Mesenchymal stem cell (in vitro differentiated cells and primary cell): ENCODE measurements at regions not wholly inside any gene's neighbourhood (a gene's known extent, or its start where the extent isn't known, plus 50 kb on each side); places are given as distances from the start of the nearest gene placed in this dataset.

Source experiments
- DNase-seq: peaks from one replicate; pipeline ENCODE4 v3.0.0-alpha.2; 2013
- H2AFZ ChIP-seq: one replicate; pipeline ENCODE4 v1.6.1; 2013; ENCODE audit warnings: low read depth, mild to moderate bottlenecking, control low read depth, inconsistent platforms, low read length, moderate library complexity
- H2AK5ac ChIP-seq: 2 replicates; pipeline ENCODE4 v1.6.1; 2013; ENCODE audit warnings: low read length, moderate library complexity, mild to moderate bottlenecking, inconsistent platforms; ENCODE audit not compliant: severe bottlenecking
- H2BK120ac ChIP-seq: one replicate; pipeline ENCODE4 v1.6.1; 2013; ENCODE audit warnings: low read depth, mild to moderate bottlenecking, inconsistent platforms, low read length, moderate library complexity
- H2BK12ac ChIP-seq, 2 experiments: one replicate each; pipeline ENCODE4 v1.6.1; 2013; ENCODE audit warnings: inconsistent platforms in 2 of 2, low read length in 2 of 2, mild to moderate bottlenecking in 2 of 2, moderate library complexity in 2 of 2, control low read depth in 1 of 2
- H2BK15ac ChIP-seq: one replicate; pipeline ENCODE4 v1.6.1; 2013; ENCODE audit warnings: mild to moderate bottlenecking, low read depth, inconsistent platforms; ENCODE audit not compliant: poor library complexity, severe bottlenecking
- H2BK5ac ChIP-seq: 2 replicates; pipeline ENCODE4 v1.6.1; 2013; ENCODE audit warnings: low read depth, mild to moderate bottlenecking, low read length, control low read depth, inconsistent platforms; ENCODE audit not compliant: poor library complexity, severe bottlenecking
- H3K14ac ChIP-seq, 2 experiments: one replicate each; pipeline ENCODE4 v1.6.1; 2013; ENCODE audit warnings: inconsistent platforms in 2 of 2, low read length in 2 of 2, control low read depth in 1 of 2, mild to moderate bottlenecking in 1 of 2, moderate library complexity in 1 of 2
- H3K18ac ChIP-seq, 2 experiments: one replicate each; pipeline ENCODE4 v1.6.1; 2013; ENCODE audit warnings: inconsistent platforms in 2 of 2, low read length in 2 of 2, control low read depth in 1 of 2, low read depth in 1 of 2, mild to moderate bottlenecking in 1 of 2
- H3K23ac ChIP-seq, 2 experiments: one replicate each; pipeline ENCODE4 v1.6.1; 2013; ENCODE audit warnings: inconsistent platforms in 2 of 2, low read length in 2 of 2, mild to moderate bottlenecking in 2 of 2, moderate library complexity in 2 of 2, control low read depth in 1 of 2
- H3K27ac ChIP-seq: 2 replicates; pipeline ENCODE4 v1.5.1; 2013; ENCODE audit warnings: mild to moderate bottlenecking, moderate library complexity, low read length, control low read depth, inconsistent platforms; ENCODE audit not compliant: poor library complexity, severe bottlenecking
- H3K27me3 ChIP-seq, 2 experiments: 2 replicates each; pipeline versions ENCODE4 v1.6.1 to v1.7.0; 2013; ENCODE audit warnings: low read length in 2 of 2, mild to moderate bottlenecking in 2 of 2, moderate library complexity in 2 of 2, control low read depth in 1 of 2, inconsistent platforms in 1 of 2; ENCODE audit not compliant: control insufficient read depth in 1 of 2, insufficient read depth in 1 of 2
- H3K36me3 ChIP-seq, 2 experiments: 2 replicates each; pipeline versions ENCODE4 v1.6.1 to v1.7.0; 2013; ENCODE audit warnings: low read length in 2 of 2, control low read depth in 1 of 2, inconsistent platforms in 1 of 2, low read depth in 1 of 2, mild to moderate bottlenecking in 1 of 2; ENCODE audit not compliant: insufficient read depth in 2 of 2, control insufficient read depth in 1 of 2
- H3K4ac ChIP-seq, 2 experiments: one replicate each; pipeline ENCODE4 v1.6.1; 2013; ENCODE audit warnings: inconsistent platforms in 2 of 2, low read length in 2 of 2, mild to moderate bottlenecking in 2 of 2, moderate library complexity in 2 of 2, control low read depth in 1 of 2, low read depth in 1 of 2
- H3K4me1 ChIP-seq: 2 replicates; pipeline ENCODE4 v1.6.1; 2013; ENCODE audit warnings: low read depth, low read length, control low read depth; ENCODE audit not compliant: control insufficient read depth, insufficient read depth
- H3K4me2 ChIP-seq: 2 replicates; pipeline ENCODE4 v1.6.1; 2013; ENCODE audit warnings: low read length, mild to moderate bottlenecking, inconsistent platforms; ENCODE audit not compliant: poor library complexity, severe bottlenecking
- H3K4me3 ChIP-seq, 2 experiments: 2 replicates each; pipeline versions ENCODE4 v1.5.1 to v1.7.0; 2013; ENCODE audit warnings: low read length in 2 of 2, mild to moderate bottlenecking in 2 of 2, control low read depth in 1 of 2, low read depth in 1 of 2; ENCODE audit not compliant: insufficient read depth in 1 of 2
- H3K79me1 ChIP-seq: replicated peaks from 2 replicates; pipeline ENCODE4 v1.6.1; 2013; ENCODE audit warnings: mild to moderate bottlenecking, control low read depth, low read length, inconsistent platforms; ENCODE audit not compliant: poor library complexity, severe bottlenecking
- H3K9ac ChIP-seq: 2 replicates; pipeline ENCODE4 v1.7.0; 2013; ENCODE audit warnings: mild to moderate bottlenecking, low read length, moderate library complexity
- H3K9me3 ChIP-seq: 2 replicates; pipeline ENCODE4 v1.7.0; 2013; ENCODE audit warnings: mild to moderate bottlenecking, low read length; ENCODE audit not compliant: control insufficient read depth
- H4K8ac ChIP-seq: one replicate; pipeline ENCODE4 v1.6.1; 2013; ENCODE audit warnings: inconsistent platforms, mild to moderate bottlenecking, low read length, moderate library complexity
- H4K91ac ChIP-seq: one replicate; pipeline ENCODE4 v1.6.1; 2013; ENCODE audit warnings: mild to moderate bottlenecking, low read length, inconsistent platforms
- WGBS: methylation state at CpG from one replicate; pipeline ENCODE4 v1.1.7; 2013; ENCODE audit warnings: mixed read lengths; 5-methylcytosine and 5-hydroxymethylcytosine counted together

DNA sequence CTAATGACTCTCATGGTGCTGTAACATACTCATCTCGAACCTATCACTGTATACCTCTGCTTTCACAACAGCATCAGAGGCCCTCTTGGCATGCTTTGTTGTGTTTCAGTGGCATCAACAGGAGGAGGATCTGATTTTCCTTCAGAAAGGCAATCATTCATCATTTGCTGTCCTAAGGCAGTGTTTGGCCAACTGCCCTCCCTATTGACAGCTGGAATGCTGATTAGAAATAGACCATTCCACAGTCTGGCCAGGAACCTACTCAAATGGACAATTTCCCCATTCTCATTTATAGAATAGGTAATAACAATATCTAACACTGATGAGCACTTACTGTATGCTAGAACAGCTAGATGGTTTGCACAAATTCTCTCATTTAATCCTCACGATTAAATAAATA is 310.6 kb upstream of the PTBP2 start:
- H3K36me3 ChIP-seq = no peaks in the 10 kb centered on the region
- no peak overlapping the region for H2AFZ ChIP-seq
- no peak overlapping the region for H3K9ac ChIP-seq
- no peak overlapping the region for H4K91ac ChIP-seq
- 80% methylated on average over 1 of the region's 2 CpGs for WGBS
- H3K27ac ChIP-seq = no peak overlapping the region
- H2BK15ac ChIP-seq = no peak overlapping the region
- no peak overlapping the region for H2AK5ac ChIP-seq
- no peak overlapping the region for H3K14ac ChIP-seq
- DNase-seq = no peak
- peak overlapping the region in 1 of 2 experiments; percentile 60 for H3K18ac ChIP-seq
- H3K4me1 ChIP-seq = no peaks in the 10 kb centered on the region
- H2BK12ac ChIP-seq = peak overlapping the region in 1 of 2 experiments; percentile 18
- H3K79me1 ChIP-seq = no peaks in the 10 kb centered on the region
- no peaks in the 10 kb centered on the region for H3K27me3 ChIP-seq
- no peak overlapping the region for H3K4ac ChIP-seq
- no peak overlapping the region for H2BK5ac ChIP-seq
- H3K4me2 ChIP-seq = no peak overlapping the region
- H3K23ac ChIP-seq = no peak overlapping the region
- no peak overlapping the region for H2BK120ac ChIP-seq
- peak overlapping the region; percentile 47 for H4K8ac ChIP-seq
- H3K4me3 ChIP-seq = no peak overlapping the region
- no peaks in the 10 kb centered on the region for H3K9me3 ChIP-seq

DNA sequence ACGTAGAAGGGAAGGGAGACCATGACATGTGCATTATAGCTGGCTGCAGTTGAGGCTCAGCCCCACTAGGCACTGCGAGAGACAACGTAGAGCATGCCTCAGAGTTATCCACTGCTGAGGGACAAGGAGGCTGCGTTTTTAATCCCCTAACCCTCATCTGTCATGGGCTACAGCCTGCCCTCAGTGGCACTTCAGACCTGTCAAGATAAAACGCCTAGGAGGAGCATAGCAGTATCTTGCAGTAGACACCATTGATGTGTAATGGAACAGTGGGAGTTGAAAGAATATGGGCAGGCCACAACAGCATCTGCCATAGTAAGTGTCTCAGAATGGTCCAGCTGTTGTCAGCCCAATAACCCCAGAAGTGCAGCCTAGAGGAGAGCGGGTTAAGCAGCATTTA is 307.0 kb upstream of the PTBP2 start:
- no peaks in the 10 kb centered on the region for H3K4me1 ChIP-seq
- H3K4me2 ChIP-seq = no peak overlapping the region
- no peaks in the 10 kb centered on the region for H3K79me1 ChIP-seq
- no peaks in the 10 kb centered on the region for H3K9me3 ChIP-seq
- no peaks in the 10 kb centered on the region for H3K36me3 ChIP-seq
- peak overlapping the region; percentile 55 for H4K8ac ChIP-seq
- no peak overlapping the region for H2AK5ac ChIP-seq
- 90% methylated on average over 6 of the region's 6 CpGs for WGBS
- H2BK12ac ChIP-seq = peak overlapping the region; percentile 2 to 32
- no peak overlapping the region for H3K9ac ChIP-seq
- peak overlapping the region in 1 of 2 experiments; percentile 37 for H3K14ac ChIP-seq
- no peak overlapping the region for H2BK15ac ChIP-seq
- H2AFZ ChIP-seq = no peak overlapping the region
- H2BK5ac ChIP-seq = no peak overlapping the region
- H3K4me3 ChIP-seq = no peak overlapping the region
- no peak overlapping the region for H3K27ac ChIP-seq
- no peak for DNase-seq
- H4K91ac ChIP-seq = peak overlapping the region; percentile 65
- peak overlapping the region in 1 of 2 experiments; percentile 67 for H3K18ac ChIP-seq
- H2BK120ac ChIP-seq = no peak overlapping the region
- no peaks in the 10 kb centered on the region for H3K27me3 ChIP-seq
- no peak overlapping the region for H3K23ac ChIP-seq
- H3K4ac ChIP-seq = peak overlapping the region in 1 of 2 experiments; percentile 1

DNA sequence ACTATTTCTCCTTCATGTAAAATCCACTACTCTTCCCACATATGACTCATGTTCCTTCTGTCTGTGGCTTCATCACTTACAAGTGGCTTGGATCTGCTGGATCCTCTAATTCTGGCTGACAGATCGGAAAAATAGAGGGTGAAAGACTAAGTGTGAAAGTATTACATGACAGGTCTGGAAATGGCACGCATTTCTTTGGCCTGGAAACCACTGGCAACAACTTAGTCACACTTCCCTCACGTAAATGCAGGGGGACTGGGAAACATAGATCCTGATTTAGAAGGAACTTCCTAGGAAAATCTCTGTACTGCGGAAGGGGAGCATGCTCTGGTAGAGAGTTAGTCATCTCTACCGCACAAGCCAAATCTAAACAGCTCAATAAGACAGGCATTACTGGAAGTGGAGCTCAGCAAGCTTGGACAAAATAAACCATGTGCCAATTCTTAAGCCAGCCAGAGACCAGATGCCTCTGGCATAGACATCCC is 305.4 kb upstream of the PTBP2 start:
- Histone ChIP-seq H2AFZ (no peak overlapping the region), H3K18ac (peak overlapping the region in 1 of 2 experiments; percentile 53), H3K4me3 (no peak overlapping the region), H3K36me3 (no peaks in the 10 kb centered on the region), H3K79me1 (no peaks in the 10 kb centered on the region), H3K4me2 (no peak overlapping the region), H3K27me3 (no peaks in the 10 kb centered on the region), H2AK5ac (no peak overlapping the region), H3K9ac (peak overlapping the region; percentile 49), H3K23ac (no peak overlapping the region), H2BK5ac (no peak overlapping the region), H3K27ac (peak overlapping the region; percentile 47), H2BK15ac (no peak overlapping the region), H4K91ac (no peak overlapping the region), H2BK12ac (peak overlapping the region in 1 of 2 experiments; percentile 66), H2BK120ac (no peak overlapping the region), H3K4me1 (no peaks in the 10 kb centered on the region), H4K8ac (no peak overlapping the region), H3K9me3 (no peaks in the 10 kb centered on the region), H3K14ac (no peak overlapping the region), H3K4ac (peak overlapping the region in 1 of 2 experiments; percentile 10)
- peak; percentile 100 for DNase-seq
- 0% methylated on average over 3 of the region's 5 CpGs for WGBS

GRCh38 chr1:96416701-96417444 is 304.7 kb upstream of the PTBP2 start:
- no peaks in the 10 kb centered on the region for H3K4me1 ChIP-seq
- no peak overlapping the region for H3K4me3 ChIP-seq
- no peak overlapping the region for H4K91ac ChIP-seq
- H2AFZ ChIP-seq = no peak overlapping the region
- H2BK120ac ChIP-seq = no peak overlapping the region
- peak overlapping the region; percentile 49 for H3K9ac ChIP-seq
- no peak overlapping the region for H3K14ac ChIP-seq
- H2BK12ac ChIP-seq = peak overlapping the region in 1 of 2 experiments; percentile 66
- no peaks in the 10 kb centered on the region for H3K9me3 ChIP-seq
- peak overlapping the region; percentile 47 for H3K27ac ChIP-seq
- DNase-seq = peak; percentile 73
- peak overlapping the region in 1 of 2 experiments; percentile 53 for H3K18ac ChIP-seq
- no peak overlapping the region for H2AK5ac ChIP-seq
- no peaks in the 10 kb centered on the region for H3K36me3 ChIP-seq
- H3K4ac ChIP-seq = peak overlapping the region in 1 of 2 experiments; percentile 10
- H2BK5ac ChIP-seq = no peak overlapping the region
- no peaks in the 10 kb centered on the region for H3K79me1 ChIP-seq
- no peak overlapping the region for H3K4me2 ChIP-seq
- no peak overlapping the region for H2BK15ac ChIP-seq
- WGBS = 55% methylated on average over 3 of the region's 5 CpGs
- no peak overlapping the region for H4K8ac ChIP-seq
- H3K23ac ChIP-seq = no peak overlapping the region
- H3K27me3 ChIP-seq = no peaks in the 10 kb centered on the region
